ENCODE measurements at regions not wholly inside any gene's neighbourhood (a gene's known extent, or its start where the extent isn't known, plus 50 kb on each side); places are given as distances from the start of the nearest gene placed in this dataset.

GRCh38 chr2:12971581-12972365, 255.0 kb downstream of the TRIB2 start:
- DNase-seq = no peak

- DNase-seq = no peak
These were observed 261.5 kb downstream of the TRIB2 start for GRCh38 chr2:12978066-12978835.

- DNase-seq = no peak
These were observed 262.3 kb downstream of the TRIB2 start for GRCh38 chr2:12979066-12979465.

- no peak for DNase-seq
These were observed 264.1 kb downstream of the TRIB2 start for GRCh38 chr2:12980817-12981216.

- DNase-seq = no peak
These were observed 265.4 kb downstream of the TRIB2 start for GRCh38 chr2:12982149-12982584.

- no peak for DNase-seq
These were observed 270.5 kb downstream of the TRIB2 start for GRCh38 chr2:12987246-12987645.

- DNase-seq = no peak
These were observed 271.5 kb downstream of the TRIB2 start for GRCh38 chr2:12988279-12988678.

- DNase-seq = no peak
These were observed 273.8 kb downstream of the TRIB2 start for GRCh38 chr2:12990523-12990922.

- no peak for DNase-seq
These were observed 281.9 kb downstream of the TRIB2 start for GRCh38 chr2:12998685-12999084.

- peak; percentile 69 for DNase-seq
These were observed 284.1 kb downstream of the TRIB2 start for GRCh38 chr2:13000664-13001363.

GRCh38 chr2:13001408-13001807, 284.7 kb downstream of the TRIB2 start:
- no peak for DNase-seq

GRCh38 chr2:13002536-13003331, 286.0 kb downstream of the TRIB2 start:
- no peak for DNase-seq

GRCh38 chr2:13003500-13003899, 286.8 kb downstream of the TRIB2 start:
- no peak for DNase-seq

GRCh38 chr2:13005048-13005447, 288.3 kb downstream of the TRIB2 start:
- no peak for DNase-seq

GRCh38 chr2:13005761-13006335, 289.1 kb downstream of the TRIB2 start:
- DNase-seq = no peak

GRCh38 chr2:13006426-13006825, 289.7 kb downstream of the TRIB2 start:
- no peak for DNase-seq

GRCh38 chr2:13006829-13007717, 290.3 kb downstream of the TRIB2 start:
- peak; percentile 86 for DNase-seq

GRCh38 chr2:13009027-13009642, 292.4 kb downstream of the TRIB2 start:
- DNase-seq = no peak

GRCh38 chr2:13010283-13010682, 293.5 kb downstream of the TRIB2 start:
- DNase-seq = no peak

- no peak for DNase-seq
These were observed 298.0 kb downstream of the TRIB2 start for GRCh38 chr2:13014783-13015182.
